Neutrophil (primary cell): ENCODE measurements at regions not wholly inside any gene's neighbourhood (a gene's known extent, or its start where the extent isn't known, plus 50 kb on each side); places are given as distances from the start of the nearest gene placed in this dataset.

ENCODE experiments used
- H3K27ac ChIP-seq: fragments of 200-600 bp; sonication (generic); 2 replicates; pipeline ENCODE4 v1.5.1; 2016; ENCODE audit warnings: mild to moderate bottlenecking, moderate library complexity
- H3K27me3 ChIP-seq: fragments of 200-600 bp; sonication (generic); 2 replicates; pipeline ENCODE4 v1.6.0; 2016; ENCODE audit warnings: mild to moderate bottlenecking
- H3K36me3 ChIP-seq: fragments of 200-600 bp; sonication (generic); 2 replicates; pipeline ENCODE4 v1.5.1; 2017
- H3K4me1 ChIP-seq, 2 experiments: fragments of 200-600 bp in 1 of 2; sonication (generic) in 1 of 2; 1 replicate in 1 of 2; 2 replicates in 1 of 2; pipeline versions ENCODE4 v1.5.1 to v1.6.1; 2013 to 2016; ENCODE audit warnings: low read depth in 1 of 2, low read length in 1 of 2, mild to moderate bottlenecking in 1 of 2, moderate library complexity in 1 of 2; ENCODE audit not compliant: control insufficient read depth in 1 of 2, insufficient read depth in 1 of 2
- H3K4me3 ChIP-seq, 2 experiments: fragments of 200-600 bp in 1 of 2; sonication (generic) in 1 of 2; 1 replicate in 1 of 2; 2 replicates in 1 of 2; pipeline ENCODE4 v1.5.1; 2013 to 2016; ENCODE audit warnings: low read depth in 1 of 2, low read length in 1 of 2, mild to moderate bottlenecking in 1 of 2, moderate library complexity in 1 of 2
- H3K9me3 ChIP-seq: fragments of 200-600 bp; sonication (generic); 2 replicates; pipeline ENCODE4 v1.5.1; 2016
- CTCF ChIP-seq: fragments of 200-600 bp; sonication (generic); IDR thresholded peaks from 2 replicates; pipeline ENCODE4 v1.5.1; 2016; ENCODE audit warnings: antibody characterized with exemption

GRCh38 chr9:18118268-18118667, 355.7 kb upstream of the ADAMTSL1 start:
- Histone ChIP-seq H3K27ac (no peak overlapping the region), H3K36me3 (no peaks in the 10 kb centered on the region), H3K9me3 (no peaks in the 10 kb centered on the region), H3K4me1 (no peaks in the 10 kb centered on the region), H3K4me3 (no peak overlapping the region), H3K27me3 (no peaks in the 10 kb centered on the region)
- TF ChIP-seq CTCF, result no peak

- no peak overlapping the region for H3K27ac ChIP-seq
- no peak for TF ChIP-seq CTCF
Observed at GRCh38 chr9:18122171-18122570, 351.8 kb upstream of the ADAMTSL1 start.

GRCh38 chr9:18124760-18125159, 349.2 kb upstream of the ADAMTSL1 start:
- no peak for TF ChIP-seq CTCF
- Histone ChIP-seq H3K9me3 (no peaks in the 10 kb centered on the region), H3K27ac (no peak overlapping the region), H3K36me3 (no peaks in the 10 kb centered on the region), H3K4me3 (no peak overlapping the region), H3K27me3 (no peaks in the 10 kb centered on the region), H3K4me1 (no peaks in the 10 kb centered on the region)

More at GRCh38 chr9:18122171-18122570, 351.8 kb upstream of the ADAMTSL1 start:
- no peaks in the 10 kb centered on the region for H3K9me3 ChIP-seq
- no peaks in the 10 kb centered on the region for H3K36me3 ChIP-seq
- no peaks in the 10 kb centered on the region for H3K4me1 ChIP-seq
- H3K4me3 ChIP-seq, result no peak overlapping the region
- H3K27me3 ChIP-seq, result no peaks in the 10 kb centered on the region

- Histone ChIP-seq H3K9me3 (no peaks in the 10 kb centered on the region), H3K27me3 (no peaks in the 10 kb centered on the region), H3K4me3 (no peak overlapping the region), H3K36me3 (no peaks in the 10 kb centered on the region), H3K4me1 (no peaks in the 10 kb centered on the region), H3K27ac (no peak overlapping the region)
- TF ChIP-seq CTCF, result no peak
Observed at GRCh38 chr9:18126831-18127498, 347.0 kb upstream of the ADAMTSL1 start.

- Histone ChIP-seq H3K27me3 (no peaks in the 10 kb centered on the region), H3K4me3 (no peak overlapping the region), H3K27ac (no peak overlapping the region), H3K36me3 (no peaks in the 10 kb centered on the region), H3K4me1 (no peaks in the 10 kb centered on the region), H3K9me3 (no peaks in the 10 kb centered on the region)
- no peak for TF ChIP-seq CTCF
Observed at GRCh38 chr9:18127499-18127875, 346.5 kb upstream of the ADAMTSL1 start.
